ENCODE measurements at regions not wholly inside any gene's neighbourhood (a gene's known extent, or its start where the extent isn't known, plus 50 kb on each side); places are given as distances from the start of the nearest gene placed in this dataset.

DNA sequence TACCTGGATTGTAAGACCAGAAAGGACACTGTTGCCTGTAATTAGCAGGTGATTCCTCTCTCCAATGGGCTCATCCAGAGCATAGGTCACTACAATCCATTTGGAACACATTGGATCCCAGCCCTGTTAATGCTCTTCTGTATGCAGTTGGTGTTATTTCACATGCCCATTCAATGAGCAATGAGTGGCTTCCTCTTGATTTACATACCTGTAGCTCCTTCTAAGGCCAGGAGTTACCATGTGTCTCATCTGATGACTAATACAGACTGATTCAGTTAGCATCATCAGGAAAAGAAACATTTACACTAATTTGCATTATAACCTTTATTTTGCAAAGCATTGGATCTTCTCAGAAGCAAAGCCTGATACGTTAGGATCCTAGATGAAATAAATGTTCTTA, 83.1 kb upstream of the NPVF start:
- TF ChIP-seq, protein P1, sequence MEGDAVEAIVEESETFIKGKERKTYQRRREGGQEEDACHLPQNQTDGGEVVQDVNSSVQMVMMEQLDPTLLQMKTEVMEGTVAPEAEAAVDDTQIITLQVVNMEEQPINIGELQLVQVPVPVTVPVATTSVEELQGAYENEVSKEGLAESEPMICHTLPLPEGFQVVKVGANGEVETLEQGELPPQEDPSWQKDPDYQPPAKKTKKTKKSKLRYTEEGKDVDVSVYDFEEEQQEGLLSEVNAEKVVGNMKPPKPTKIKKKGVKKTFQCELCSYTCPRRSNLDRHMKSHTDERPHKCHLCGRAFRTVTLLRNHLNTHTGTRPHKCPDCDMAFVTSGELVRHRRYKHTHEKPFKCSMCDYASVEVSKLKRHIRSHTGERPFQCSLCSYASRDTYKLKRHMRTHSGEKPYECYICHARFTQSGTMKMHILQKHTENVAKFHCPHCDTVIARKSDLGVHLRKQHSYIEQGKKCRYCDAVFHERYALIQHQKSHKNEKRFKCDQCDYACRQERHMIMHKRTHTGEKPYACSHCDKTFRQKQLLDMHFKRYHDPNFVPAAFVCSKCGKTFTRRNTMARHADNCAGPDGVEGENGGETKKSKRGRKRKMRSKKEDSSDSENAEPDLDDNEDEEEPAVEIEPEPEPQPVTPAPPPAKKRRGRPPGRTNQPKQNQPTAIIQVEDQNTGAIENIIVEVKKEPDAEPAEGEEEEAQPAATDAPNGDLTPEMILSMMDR (IDR thresholded peaks at IDR 0.05; ENCODE audit: insufficient read depth, low read length, missing control alignments): no peak
- H3K4me3 ChIP-seq (ENCODE audit: low read depth, low read length): no peak overlapping the region

DNA sequence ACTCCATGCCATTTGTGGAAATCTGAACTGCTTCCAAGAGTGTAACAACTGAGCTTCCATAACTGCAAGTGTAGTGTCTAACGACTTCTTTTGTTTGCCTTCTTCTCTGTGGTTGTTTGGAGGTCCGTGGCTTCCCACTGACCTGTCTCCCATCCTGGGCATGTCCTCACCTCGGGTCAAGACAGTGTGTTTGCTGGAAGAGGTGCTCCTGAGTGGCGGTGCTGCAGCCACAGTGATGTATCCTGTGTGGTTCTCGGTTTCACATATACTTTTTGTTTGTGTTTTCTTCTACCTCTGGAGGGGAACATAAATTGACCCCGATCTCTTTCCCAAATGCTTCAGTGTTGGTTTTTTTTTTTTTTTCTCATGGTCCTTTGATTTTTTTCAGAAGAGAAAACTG, 84.7 kb upstream of the NPVF start:
- no peak overlapping the region for H3K4me3 ChIP-seq (ENCODE audit: low read depth, low read length)
- TF ChIP-seq, protein P1 (IDR thresholded peaks at IDR 0.05; ENCODE audit: insufficient read depth, low read length, missing control alignments): no peak
- DNase-seq (ENCODE audit: low read depth, low spot score): no peak
- CTCF ChIA-PET: no interaction called here
- POLR2A ChIA-PET: no interaction called here

More for the DNA sequence above, 83.1 kb upstream of the NPVF start:
- no peak for DNase-seq (ENCODE audit: low read depth, low spot score)
- CTCF ChIA-PET: no interaction called here
- POLR2A ChIA-PET: no interaction called here

GRCh38 chr7:25313526-25313925, 85.2 kb upstream of the NPVF start:
- TF ChIP-seq, protein P1 (IDR thresholded peaks at IDR 0.05; ENCODE audit: insufficient read depth, low read length, missing control alignments): no peak
- no peak overlapping the region for H3K4me3 ChIP-seq (ENCODE audit: low read depth, low read length)
- ChIA-PET CTCF (no interaction called here), POLR2A (no interaction called here)
- DNase-seq (ENCODE audit: low read depth, low spot score): no peak

GRCh38 chr7:25314094-25314730, 85.9 kb upstream of the NPVF start:
- CTCF ChIA-PET: no interaction called here
- no peak overlapping the region for H3K4me3 ChIP-seq (ENCODE audit: low read depth, low read length)
- TF ChIP-seq, protein P1 (IDR thresholded peaks at IDR 0.05; ENCODE audit: insufficient read depth, low read length, missing control alignments): no peak
- POLR2A ChIA-PET: no interaction called here
- no peak for DNase-seq (ENCODE audit: low read depth, low spot score)

DNA sequence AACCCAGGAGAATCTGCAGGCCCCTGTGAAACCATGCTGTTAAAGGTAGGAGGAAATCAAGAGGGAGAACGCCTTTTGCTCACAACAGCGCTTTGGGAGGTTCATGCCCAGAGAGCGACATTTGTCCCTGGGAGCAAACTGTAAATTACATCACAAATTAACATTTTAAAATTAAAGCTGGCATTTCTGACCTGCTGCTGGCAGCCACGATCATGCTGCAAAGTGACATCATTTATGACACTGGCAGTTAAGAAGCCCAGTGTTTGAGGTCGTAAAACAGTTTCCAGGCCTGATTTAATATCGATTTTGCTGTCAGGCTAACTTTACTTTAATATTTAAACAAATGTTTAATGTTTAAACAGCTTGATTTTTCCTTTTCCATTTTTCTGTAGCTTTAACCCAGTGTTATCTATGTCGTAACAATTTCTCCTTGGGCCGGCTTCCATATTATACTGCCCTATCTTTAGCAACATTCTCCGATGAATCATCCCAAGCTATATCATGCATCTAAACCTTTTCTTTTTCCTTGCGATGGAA, 86.5 kb upstream of the NPVF start:
- H3K4me3 ChIP-seq (ENCODE audit: low read depth, low read length): no peak overlapping the region
- POLR2A ChIA-PET: no interaction called here
- CTCF ChIA-PET: no interaction called here
- DNase-seq (ENCODE audit: low read depth, low spot score): no peak
- TF ChIP-seq, protein P1 (IDR thresholded peaks at IDR 0.05; ENCODE audit: insufficient read depth, low read length, missing control alignments): no peak

DNA sequence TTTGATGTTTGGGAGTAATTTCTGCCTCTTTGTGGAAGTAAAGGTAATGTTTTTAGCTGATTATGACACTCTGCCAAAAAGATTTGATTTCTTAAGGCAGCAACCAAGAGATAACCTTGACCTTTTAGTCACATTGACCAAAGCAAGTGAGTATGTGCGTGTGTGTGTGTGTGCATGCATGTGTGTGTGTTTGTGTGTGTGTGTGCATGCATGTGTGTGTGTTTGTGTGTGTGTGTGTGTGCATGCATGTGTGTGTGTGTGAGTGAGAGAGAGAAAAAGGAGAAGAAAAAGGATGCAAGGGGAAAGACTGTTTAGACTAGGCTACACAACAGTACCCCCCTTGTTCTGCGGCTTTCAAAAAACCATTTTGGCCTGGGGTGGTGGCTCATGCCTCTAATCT, 88.1 kb upstream of the NPVF start:
- CTCF ChIA-PET: no interaction called here
- POLR2A ChIA-PET: no interaction called here

More for the DNA sequence above, 88.1 kb upstream of the NPVF start:
- DNase-seq (ENCODE audit: low read depth, low spot score): no peak
- TF ChIP-seq, protein P1 (IDR thresholded peaks at IDR 0.05; ENCODE audit: insufficient read depth, low read length, missing control alignments): no peak
- no peak overlapping the region for H3K4me3 ChIP-seq (ENCODE audit: low read depth, low read length)

Measured in AG04449 (cell line).